ENCODE measurements at regions not wholly inside any gene's neighbourhood (a gene's known extent, or its start where the extent isn't known, plus 50 kb on each side); places are given as distances from the start of the nearest gene placed in this dataset.
"Not testable (repeated sequence)": the region's sequence is repeated elsewhere in the genome, so short reads cannot be mapped to it uniquely, and the experiment has no call there.

GRCh38 chr3:115204475-115204874 is 57.4 kb upstream of the ZBTB20 start:
- no peak for DNase-seq (ENCODE audit: extremely low spot score)
- ChIA-PET POLR2A (no interaction called here), CTCF (no interaction called here)
- TF ChIP-seq CTCF (IDR thresholded peaks at IDR 0.05; ENCODE audit: control extremely low read depth, extremely low read depth, low read depth, missing control alignments) = no peak

- POLR2A ChIA-PET = no interaction called here
- CTCF ChIA-PET = interaction anchor here (1.0 kb wide), 1 partner anchor 10 kb away, joined by 5 read pairs; no protein-coding TSS in a partner anchor
Measured at GRCh38 chr3:115208066-115208750, 61.1 kb upstream of the ZBTB20 start.

GRCh38 chr3:115211810-115212492 is 64.9 kb upstream of the ZBTB20 start:
- POLR2A ChIA-PET = no interaction called here
- no peak for TF ChIP-seq CTCF (IDR thresholded peaks at IDR 0.05; ENCODE audit: control extremely low read depth, extremely low read depth, low read depth, missing control alignments)
- CTCF ChIA-PET = interaction anchor here (0.7 kb wide), 1 partner anchor 576 kb away, joined by 3 read pairs; no protein-coding TSS in a partner anchor
- DNase-seq (ENCODE audit: extremely low spot score) = no peak

More at GRCh38 chr3:115208066-115208750, 61.1 kb upstream of the ZBTB20 start:
- DNase-seq (ENCODE audit: extremely low spot score) = no peak
- no peak for TF ChIP-seq CTCF (IDR thresholded peaks at IDR 0.05; ENCODE audit: control extremely low read depth, extremely low read depth, low read depth, missing control alignments)

GRCh38 chr3:115212615-115213014 is 65.5 kb upstream of the ZBTB20 start:
- no peak for TF ChIP-seq CTCF (IDR thresholded peaks at IDR 0.05; ENCODE audit: control extremely low read depth, extremely low read depth, low read depth, missing control alignments)
- ChIA-PET CTCF (interaction anchor here (0.7 kb wide), 1 partner anchor 575 kb away, joined by 3 read pairs; no protein-coding TSS in a partner anchor), POLR2A (no interaction called here)
- no peak for DNase-seq (ENCODE audit: extremely low spot score)

- POLR2A ChIA-PET; DNase-seq (ENCODE audit: extremely low spot score): not testable (repeated sequence)
- CTCF ChIA-PET = interaction anchor here (0.7 kb wide), 1 partner anchor 575 kb away, joined by 3 read pairs; no protein-coding TSS in a partner anchor
Measured at GRCh38 chr3:115213052-115213451, 66.0 kb upstream of the ZBTB20 start.

GRCh38 chr3:115217292-115217677 is 70.2 kb upstream of the ZBTB20 start:
- CTCF ChIA-PET = interaction anchor here (0.8 to 2.9 kb wide), 14 partner anchors 9 to 598 kb away, joined by 3 to 18 read pairs (median 5); no protein-coding TSS in a partner anchor

More at GRCh38 chr3:115217292-115217677, 70.2 kb upstream of the ZBTB20 start:
- DNase-seq (ENCODE audit: extremely low spot score) = no peak
- no peak for TF ChIP-seq CTCF (IDR thresholded peaks at IDR 0.05; ENCODE audit: control extremely low read depth, extremely low read depth, low read depth, missing control alignments)
- POLR2A ChIA-PET = no interaction called here
